ENCODE measurements at regions not wholly inside any gene's neighbourhood (a gene's known extent, or its start where the extent isn't known, plus 50 kb on each side); places are given as distances from the start of the nearest gene placed in this dataset.

- ATAC-seq (no peak), DNase-seq (no peak)
- 75 to 79% (median 78%) methylated on average over 2 of the region's 2 CpGs for WGBS, 4 donors
- Histone ChIP-seq H3K36me3 (no peaks in the 10 kb centered on the region), H3K9me3 (peaks cover 0 to 26% (median 0%) of the 10 kb centered on the region in 12 donors), H3K27ac (no peak overlapping the region), H3K27me3 (no peaks in the 10 kb centered on the region), H3K4me3 (no peak overlapping the region), H3K4me1 (no peaks in the 10 kb centered on the region)
- intact Hi-C loops (cut with DNase I) = no loop called here
- TF ChIP-seq POLR2A (IDR thresholded peaks at IDR 0.05) = no peak
- no peak for TF ChIP-seq CTCF (IDR thresholded peaks at IDR 0.05)
Measured at GRCh38 chr2:35741556-35741955, 614.0 kb upstream of the CRIM1 start.

GRCh38 chr2:35731674-35732073 is 623.9 kb upstream of the CRIM1 start:
- intact Hi-C loops (cut with DNase I) = no loop called here
- no peaks in the 10 kb centered on the region for H3K27me3 ChIP-seq
- ATAC-seq (no peak), DNase-seq (no peak)
- H3K4me1 ChIP-seq = no peaks in the 10 kb centered on the region
- H3K36me3 ChIP-seq = no peaks in the 10 kb centered on the region
- no peak overlapping the region for H3K27ac ChIP-seq
- H3K9me3 ChIP-seq = no peaks in the 10 kb centered on the region
- no peak overlapping the region for H3K4me3 ChIP-seq
- no peak for TF ChIP-seq POLR2A (IDR thresholded peaks at IDR 0.05)
- no peak for TF ChIP-seq CTCF (IDR thresholded peaks at IDR 0.05)

- intact Hi-C loops (cut with DNase I) = no loop called here
- Histone ChIP-seq H3K27ac (no peak overlapping the region), H3K27me3 (no peaks in the 10 kb centered on the region), H3K4me1 (no peaks in the 10 kb centered on the region), H3K9me3 (no peaks in the 10 kb centered on the region), H3K36me3 (no peaks in the 10 kb centered on the region), H3K4me3 (no peak overlapping the region)
- TF ChIP-seq POLR2A (IDR thresholded peaks at IDR 0.05) = no peak
- TF ChIP-seq CTCF (IDR thresholded peaks at IDR 0.05) = no peak
- 92 to 94% (median 93%) methylated on average over 3 of the region's 3 CpGs for WGBS, 4 donors
- ATAC-seq (no peak), DNase-seq (no peak)
Measured at GRCh38 chr2:35714883-35715282, 640.7 kb upstream of the CRIM1 start.

- DNase-seq = no peak
- ATAC-seq = no peak
- Histone ChIP-seq H3K27me3 (no peaks in the 10 kb centered on the region), H3K4me3 (no peak overlapping the region), H3K27ac (no peak overlapping the region), H3K4me1 (no peaks in the 10 kb centered on the region), H3K36me3 (no peaks in the 10 kb centered on the region), H3K9me3 (no peaks in the 10 kb centered on the region)
- intact Hi-C loops (cut with DNase I) = no loop called here
- TF ChIP-seq POLR2A (IDR thresholded peaks at IDR 0.05) (no peak), CTCF (IDR thresholded peaks at IDR 0.05) (no peak)
- WGBS, 4 donors = 86 to 92% (median 90%) methylated on average over 2 of the region's 2 CpGs
Measured at GRCh38 chr2:35708411-35708923, 647.1 kb upstream of the CRIM1 start.
